ENCODE measurements at regions not wholly inside any gene's neighbourhood (a gene's known extent, or its start where the extent isn't known, plus 50 kb on each side); places are given as distances from the start of the nearest gene placed in this dataset.

DNA sequence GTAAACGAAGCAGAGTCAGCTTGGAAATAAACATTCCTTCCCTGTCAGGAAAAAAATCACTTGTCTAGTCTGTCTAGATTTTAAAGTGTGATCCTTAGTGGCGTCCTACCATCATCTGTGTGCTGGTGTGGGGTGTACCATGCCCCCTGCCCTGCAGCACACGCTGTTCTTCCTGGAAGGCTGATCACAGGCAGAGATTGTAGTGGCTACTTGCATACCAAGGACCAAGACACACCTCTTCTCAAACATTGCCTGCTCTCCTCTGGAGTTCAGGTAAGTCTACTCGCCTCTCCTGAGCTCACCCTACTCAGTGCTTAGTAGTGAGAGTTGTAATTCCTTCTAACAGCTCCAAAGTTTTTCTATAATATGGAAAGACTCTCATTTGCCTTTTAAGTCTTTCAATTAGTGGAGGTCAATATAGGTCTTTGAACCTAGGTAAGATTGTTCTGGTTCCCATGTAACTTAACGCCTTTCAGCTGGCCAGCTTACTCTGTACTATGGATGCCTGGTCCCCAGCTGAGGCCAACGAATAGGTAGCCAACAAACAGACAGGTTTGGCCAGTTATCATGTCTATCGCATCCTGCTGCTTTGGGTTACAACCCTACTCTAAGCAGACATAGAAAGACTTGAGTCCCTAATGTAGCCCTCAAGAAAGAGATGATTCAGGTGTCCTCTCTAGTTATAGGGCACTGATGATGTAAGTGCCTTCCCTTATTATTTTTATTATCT is 55.4 kb downstream of the XCL1 start:
- no peak for DNase-seq (ENCODE audit: low read depth)
- no peak for TF ChIP-seq CTCF (IDR thresholded peaks at IDR 0.05; ENCODE audit: insufficient read depth, low read depth, low read length, missing control alignments)
- no peak overlapping the region for H3K4me3 ChIP-seq (ENCODE audit: low read length)

DNA sequence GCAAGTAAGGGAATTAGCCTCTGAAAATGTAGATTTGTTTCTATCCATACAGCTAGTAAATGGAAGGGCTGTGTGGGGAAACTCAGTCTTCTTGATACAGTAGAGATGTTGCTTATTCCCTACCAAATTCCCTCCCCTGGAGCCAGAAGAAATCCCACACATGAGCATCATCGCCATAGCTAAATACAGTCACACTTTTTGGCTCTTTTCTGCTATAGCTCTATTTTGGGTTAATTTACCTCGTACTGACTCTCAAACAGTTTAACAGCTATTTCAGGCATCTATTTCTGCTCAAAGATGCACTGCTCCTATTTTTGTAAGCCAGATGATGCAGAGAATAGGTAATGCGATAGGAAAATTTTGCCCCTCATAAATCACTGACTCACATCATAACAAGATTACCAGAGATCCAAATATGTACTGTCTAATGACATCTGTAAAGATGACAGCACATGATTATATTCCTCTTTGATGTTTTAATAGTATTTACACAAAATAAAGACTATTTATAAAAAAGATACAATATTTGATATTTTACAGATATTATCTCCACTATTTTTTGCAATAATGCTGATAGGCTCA is 58.6 kb downstream of the XCL1 start:
- no peak overlapping the region for H3K4me3 ChIP-seq (ENCODE audit: low read length)
- no peak for DNase-seq (ENCODE audit: low read depth)
- no peak for TF ChIP-seq CTCF (IDR thresholded peaks at IDR 0.05; ENCODE audit: insufficient read depth, low read depth, low read length, missing control alignments)

- no peak overlapping the region for H3K4me3 ChIP-seq (ENCODE audit: low read length)
- peak; percentile 45 for TF ChIP-seq CTCF (IDR thresholded peaks at IDR 0.05; ENCODE audit: insufficient read depth, low read depth, low read length, missing control alignments)
- DNase-seq (ENCODE audit: low read depth), result peak; percentile 60
These were observed 59.8 kb downstream of the XCL1 start for GRCh38 chr1:168636200-168636599.

- H3K4me3 ChIP-seq (ENCODE audit: low read length), result no peak overlapping the region
- peak; percentile 86 for DNase-seq (ENCODE audit: low read depth)
- no peak for TF ChIP-seq CTCF (IDR thresholded peaks at IDR 0.05; ENCODE audit: insufficient read depth, low read depth, low read length, missing control alignments)
These were observed 60.3 kb downstream of the XCL1 start for GRCh38 chr1:168636642-168637111.

GRCh38 chr1:168637350-168637991 is 61.1 kb downstream of the XCL1 start:
- H3K4me3 ChIP-seq (ENCODE audit: low read length), result no peak overlapping the region
- peak; percentile 79 for TF ChIP-seq CTCF (IDR thresholded peaks at IDR 0.05; ENCODE audit: insufficient read depth, low read depth, low read length, missing control alignments)
- DNase-seq (ENCODE audit: low read depth), result peak; percentile 67

- no peak for TF ChIP-seq CTCF (IDR thresholded peaks at IDR 0.05; ENCODE audit: insufficient read depth, low read depth, low read length, missing control alignments)
- no peak for DNase-seq (ENCODE audit: low read depth)
- H3K4me3 ChIP-seq (ENCODE audit: low read length), result no peak overlapping the region
These were observed 62.5 kb downstream of the XCL1 start for GRCh38 chr1:168638884-168639283.

Measured in epithelial cell of esophagus (primary cell).